ENCODE measurements at regions not wholly inside any gene's neighbourhood (a gene's known extent, or its start where the extent isn't known, plus 50 kb on each side); places are given as distances from the start of the nearest gene placed in this dataset.

- no peak overlapping the region for H3K4me3 Mint-ChIP-seq
- no peaks in the 10 kb centered on the region for H3K36me3 Mint-ChIP-seq (ENCODE audit: low read depth)
- H3K27ac Mint-ChIP-seq: no peak overlapping the region
- TF ChIP-seq CTCF (IDR thresholded peaks at IDR 0.05): peak; percentile 78
- H3K4me1 Mint-ChIP-seq: no peaks in the 10 kb centered on the region
- peak; percentile 49 for DNase-seq
- peaks cover 5% of the 10 kb centered on the region for H3K27me3 Mint-ChIP-seq (ENCODE audit: low read depth, poor library complexity)
- H3K9me3 Mint-ChIP-seq: peaks cover 3% of the 10 kb centered on the region
These were observed 164.4 kb upstream of the PALMD start for GRCh38 chr1:99481391-99481996.

- DNase-seq: no peak
These were observed 163.6 kb upstream of the PALMD start for GRCh38 chr1:99482286-99482685.

GRCh38 chr1:99482750-99483149, 163.2 kb upstream of the PALMD start:
- H3K9me3 Mint-ChIP-seq: peaks cover 3% of the 10 kb centered on the region
- TF ChIP-seq CTCF (IDR thresholded peaks at IDR 0.05): no peak
- no peaks in the 10 kb centered on the region for H3K4me1 Mint-ChIP-seq
- H3K27ac Mint-ChIP-seq: no peak overlapping the region
- H3K27me3 Mint-ChIP-seq (ENCODE audit: low read depth, poor library complexity): peaks cover 5% of the 10 kb centered on the region
- no peak overlapping the region for H3K4me3 Mint-ChIP-seq
- H3K36me3 Mint-ChIP-seq (ENCODE audit: low read depth): no peaks in the 10 kb centered on the region
- DNase-seq: no peak

More at GRCh38 chr1:99482286-99482685, 163.6 kb upstream of the PALMD start:
- H3K4me1 Mint-ChIP-seq: no peaks in the 10 kb centered on the region
- peaks cover 5% of the 10 kb centered on the region for H3K27me3 Mint-ChIP-seq (ENCODE audit: low read depth, poor library complexity)
- peaks cover 3% of the 10 kb centered on the region for H3K9me3 Mint-ChIP-seq
- H3K36me3 Mint-ChIP-seq (ENCODE audit: low read depth): no peaks in the 10 kb centered on the region
- H3K27ac Mint-ChIP-seq: no peak overlapping the region
- no peak for TF ChIP-seq CTCF (IDR thresholded peaks at IDR 0.05)
- H3K4me3 Mint-ChIP-seq: no peak overlapping the region

GRCh38 chr1:99490031-99490430, 155.9 kb upstream of the PALMD start:
- no peak for DNase-seq
- H3K27ac Mint-ChIP-seq: no peak overlapping the region

GRCh38 chr1:99496067-99496466, 149.8 kb upstream of the PALMD start:
- Mint-ChIP-seq H3K27ac (no peak overlapping the region), H3K4me3 (no peak overlapping the region), H3K27me3 (ENCODE audit: low read depth, poor library complexity) (no peaks in the 10 kb centered on the region), H3K4me1 (peaks cover 10% of the 10 kb centered on the region), H3K36me3 (ENCODE audit: low read depth) (no peaks in the 10 kb centered on the region), H3K9me3 (no peaks in the 10 kb centered on the region)
- no peak for DNase-seq
- no peak for TF ChIP-seq CTCF (IDR thresholded peaks at IDR 0.05)

More at GRCh38 chr1:99490031-99490430, 155.9 kb upstream of the PALMD start:
- H3K9me3 Mint-ChIP-seq: no peaks in the 10 kb centered on the region
- H3K27me3 Mint-ChIP-seq (ENCODE audit: low read depth, poor library complexity): peaks cover 3% of the 10 kb centered on the region
- TF ChIP-seq CTCF (IDR thresholded peaks at IDR 0.05): no peak
- H3K4me3 Mint-ChIP-seq: no peak overlapping the region
- no peaks in the 10 kb centered on the region for H3K36me3 Mint-ChIP-seq (ENCODE audit: low read depth)
- peaks cover 18% of the 10 kb centered on the region for H3K4me1 Mint-ChIP-seq

- DNase-seq: no peak
- Mint-ChIP-seq H3K4me3 (no peak overlapping the region), H3K4me1 (peaks cover 10% of the 10 kb centered on the region), H3K27me3 (ENCODE audit: low read depth, poor library complexity) (no peaks in the 10 kb centered on the region), H3K27ac (no peak overlapping the region), H3K36me3 (ENCODE audit: low read depth) (no peaks in the 10 kb centered on the region), H3K9me3 (no peaks in the 10 kb centered on the region)
- TF ChIP-seq CTCF (IDR thresholded peaks at IDR 0.05): no peak
These were observed 148.2 kb upstream of the PALMD start for GRCh38 chr1:99497690-99498089.

All from nephron progenitor cell (in vitro differentiated cells).